DND-41 (cell line): ENCODE measurements at regions not wholly inside any gene's neighbourhood (a gene's known extent, or its start where the extent isn't known, plus 50 kb on each side); places are given as distances from the start of the nearest gene placed in this dataset.

Source experiments
- ATAC-seq: fragments of 200-7000 bp; cut with Tn5 transposase; 3 replicates; pipeline ENCODE4 v1.9.1; 2021; ENCODE audit warnings: low read depth; ENCODE audit not compliant: insufficient read depth
- DNase-seq: peaks from one replicate; pipeline ENCODE4 v3.0.0-alpha.2; 2020
- H2AFZ ChIP-seq: 2 replicates; pipeline ENCODE4 v1.6.0; 2012; ENCODE audit warnings: low read depth, low read length
- H3K27ac ChIP-seq: 2 replicates; pipeline ENCODE4 v1.5.1; 2012; ENCODE audit warnings: low read length, inconsistent platforms
- H3K27me3 ChIP-seq: fragments of 200-600 bp; sonication (generic); 2 replicates; pipeline ENCODE4 v1.6.0; 2012; ENCODE audit warnings: low read length, mild to moderate bottlenecking, inconsistent platforms; ENCODE audit not compliant: insufficient read depth, poor library complexity
- H3K36me3 ChIP-seq: 2 replicates; pipeline ENCODE4 v1.5.1; 2012; ENCODE audit warnings: low read length, inconsistent platforms; ENCODE audit not compliant: insufficient read depth
- H3K4me1 ChIP-seq: 2 replicates; pipeline ENCODE4 v1.5.1; 2012; ENCODE audit warnings: mild to moderate bottlenecking, low read length; ENCODE audit not compliant: insufficient read depth
- H3K4me2 ChIP-seq: 2 replicates; pipeline ENCODE4 v1.6.0; 2012; ENCODE audit warnings: mild to moderate bottlenecking, moderate library complexity, low read length, inconsistent platforms; ENCODE audit not compliant: insufficient read depth
- H3K4me3 ChIP-seq, 2 experiments: fragments of 200-600 bp in 1 of 2; shearing (Covaris generic) in 1 of 2; 2 replicates each; pipeline ENCODE4 v1.5.1; 2012 to 2016; ENCODE audit warnings: inconsistent platforms in 2 of 2, low read length in 2 of 2, mild to moderate bottlenecking in 2 of 2, low read depth in 1 of 2, moderate library complexity in 1 of 2
- H3K79me2 ChIP-seq: 2 replicates; pipeline ENCODE4 v1.6.0; 2012; ENCODE audit warnings: low read length, inconsistent platforms; ENCODE audit not compliant: insufficient read depth
- H3K9ac ChIP-seq: 2 replicates; pipeline ENCODE4 v1.6.0; 2012; ENCODE audit warnings: low read depth, mild to moderate bottlenecking, inconsistent platforms, low read length, moderate library complexity
- H3K9me3 ChIP-seq: 2 replicates; pipeline ENCODE4 v1.5.1; 2012; ENCODE audit warnings: low read length, moderate library complexity, mild to moderate bottlenecking, inconsistent platforms; ENCODE audit not compliant: insufficient read depth, severe bottlenecking
- H4K20me1 ChIP-seq: 2 replicates; pipeline ENCODE4 v1.6.0; 2012; ENCODE audit warnings: low read length; ENCODE audit not compliant: insufficient read depth
- EZH2 ChIP-seq: IDR thresholded peaks from 3 replicates; pipeline ENCODE4 v1.6.1; 2012; ENCODE audit warnings: borderline replicate concordance, low read depth, mild to moderate bottlenecking, moderate library complexity, low read length, inconsistent platforms; ENCODE audit not compliant: severe bottlenecking
- TF ChIP-seq, protein P1 (sequence below): IDR thresholded peaks from 2 replicates; pipeline ENCODE4 v1.5.1; 2012; ENCODE audit warnings: borderline replicate concordance, low read length, moderate library complexity, mild to moderate bottlenecking; ENCODE audit not compliant: poor library complexity, severe bottlenecking; ENCODE audit errors: extremely low read depth

DNA sequence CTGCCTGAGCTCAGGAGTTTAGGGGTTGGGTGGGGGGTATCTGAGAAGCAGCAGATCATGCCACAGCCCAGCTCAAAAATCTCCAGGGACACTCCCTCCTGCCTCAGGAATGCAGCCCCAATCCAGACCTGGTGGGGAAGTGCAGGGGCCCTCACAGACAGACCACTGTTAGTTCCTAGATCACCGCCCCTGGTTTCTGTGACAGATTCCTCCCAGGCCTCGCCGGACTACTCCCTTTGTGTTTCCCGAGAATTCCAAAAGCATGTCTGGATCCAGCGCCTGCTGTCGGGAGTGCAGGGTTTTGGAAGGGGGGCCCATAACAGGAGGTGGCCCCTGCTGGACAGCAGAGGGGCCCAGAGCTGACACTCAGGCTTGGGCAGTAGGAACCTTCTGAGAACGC, 74.5 kb downstream of the CTSL start:
- no peaks in the 10 kb centered on the region for H3K27me3 ChIP-seq
- no peaks in the 10 kb centered on the region for H3K79me2 ChIP-seq
- no peak overlapping the region for H3K4me2 ChIP-seq
- H3K36me3 ChIP-seq = no peaks in the 10 kb centered on the region
- no peaks in the 10 kb centered on the region for H4K20me1 ChIP-seq
- H2AFZ ChIP-seq = no peak overlapping the region
- H3K4me3 ChIP-seq = no peak overlapping the region
- no peak for DNase-seq
- no peaks in the 10 kb centered on the region for H3K9me3 ChIP-seq
- no peaks in the 10 kb centered on the region for H3K4me1 ChIP-seq
- TF ChIP-seq EZH2 = no peak
- TF ChIP-seq, protein P1, sequence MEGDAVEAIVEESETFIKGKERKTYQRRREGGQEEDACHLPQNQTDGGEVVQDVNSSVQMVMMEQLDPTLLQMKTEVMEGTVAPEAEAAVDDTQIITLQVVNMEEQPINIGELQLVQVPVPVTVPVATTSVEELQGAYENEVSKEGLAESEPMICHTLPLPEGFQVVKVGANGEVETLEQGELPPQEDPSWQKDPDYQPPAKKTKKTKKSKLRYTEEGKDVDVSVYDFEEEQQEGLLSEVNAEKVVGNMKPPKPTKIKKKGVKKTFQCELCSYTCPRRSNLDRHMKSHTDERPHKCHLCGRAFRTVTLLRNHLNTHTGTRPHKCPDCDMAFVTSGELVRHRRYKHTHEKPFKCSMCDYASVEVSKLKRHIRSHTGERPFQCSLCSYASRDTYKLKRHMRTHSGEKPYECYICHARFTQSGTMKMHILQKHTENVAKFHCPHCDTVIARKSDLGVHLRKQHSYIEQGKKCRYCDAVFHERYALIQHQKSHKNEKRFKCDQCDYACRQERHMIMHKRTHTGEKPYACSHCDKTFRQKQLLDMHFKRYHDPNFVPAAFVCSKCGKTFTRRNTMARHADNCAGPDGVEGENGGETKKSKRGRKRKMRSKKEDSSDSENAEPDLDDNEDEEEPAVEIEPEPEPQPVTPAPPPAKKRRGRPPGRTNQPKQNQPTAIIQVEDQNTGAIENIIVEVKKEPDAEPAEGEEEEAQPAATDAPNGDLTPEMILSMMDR = no peak
- ATAC-seq = no peak
- no peak overlapping the region for H3K9ac ChIP-seq
- no peak overlapping the region for H3K27ac ChIP-seq

DNA sequence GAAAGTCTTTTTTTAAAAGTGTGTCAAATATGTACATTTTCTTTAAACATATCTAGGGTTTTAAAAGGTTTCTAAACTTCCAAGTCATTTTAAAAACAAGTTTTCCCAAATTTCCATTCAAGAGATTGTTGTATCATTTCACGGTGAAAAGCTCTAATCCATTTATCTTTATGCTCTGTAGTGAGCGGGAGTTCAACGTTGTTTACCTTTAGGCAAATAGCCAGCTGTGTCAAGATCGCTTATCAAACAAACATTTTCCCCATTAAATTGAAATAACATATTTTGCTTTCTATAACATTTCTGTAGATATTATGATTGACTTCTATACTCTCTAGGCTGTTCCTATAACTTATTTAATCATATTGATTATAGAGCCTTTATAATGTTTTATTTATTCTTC, 75.1 kb downstream of the CTSL start:
- no peaks in the 10 kb centered on the region for H3K79me2 ChIP-seq
- no peaks in the 10 kb centered on the region for H4K20me1 ChIP-seq
- H3K9me3 ChIP-seq = no peaks in the 10 kb centered on the region
- DNase-seq (no peak), ATAC-seq (no peak)
- H3K36me3 ChIP-seq = no peaks in the 10 kb centered on the region
- TF ChIP-seq, protein P1 = no peak
- TF ChIP-seq EZH2 = no peak
- no peak overlapping the region for H3K4me3 ChIP-seq
- no peak overlapping the region for H3K4me2 ChIP-seq
- H3K9ac ChIP-seq = no peak overlapping the region
- no peaks in the 10 kb centered on the region for H3K27me3 ChIP-seq
- no peak overlapping the region for H2AFZ ChIP-seq
- H3K4me1 ChIP-seq = no peaks in the 10 kb centered on the region
- H3K27ac ChIP-seq = no peak overlapping the region

DNA sequence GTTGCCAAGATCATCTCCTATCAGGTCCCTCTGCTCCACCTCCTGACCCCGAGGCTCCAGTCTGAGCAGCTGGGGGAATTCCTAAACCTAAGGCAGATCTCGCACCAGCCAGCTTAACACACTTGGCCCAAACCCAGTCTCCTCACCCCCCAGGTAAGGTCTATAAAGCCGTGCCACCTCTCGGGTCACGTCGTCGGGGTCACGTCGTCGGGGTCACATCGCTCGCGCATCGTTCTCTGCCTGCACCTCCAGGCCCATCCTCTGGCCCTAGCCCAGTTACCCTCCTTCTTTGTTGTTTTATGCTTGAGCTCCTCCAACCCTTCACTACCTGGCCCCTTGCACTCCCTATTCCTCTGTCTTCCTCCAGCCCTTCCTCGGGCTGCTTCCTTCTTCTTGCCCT, 77.2 kb downstream of the CTSL start:
- H4K20me1 ChIP-seq = no peaks in the 10 kb centered on the region
- no peaks in the 10 kb centered on the region for H3K9me3 ChIP-seq
- H3K27me3 ChIP-seq = no peaks in the 10 kb centered on the region
- H3K27ac ChIP-seq = no peak overlapping the region
- no peaks in the 10 kb centered on the region for H3K36me3 ChIP-seq
- no peak for DNase-seq
- no peak for ATAC-seq
- H3K4me2 ChIP-seq = no peak overlapping the region
- no peaks in the 10 kb centered on the region for H3K79me2 ChIP-seq
- TF ChIP-seq EZH2 = no peak
- TF ChIP-seq, protein P1 = no peak
- no peaks in the 10 kb centered on the region for H3K4me1 ChIP-seq
- no peak overlapping the region for H3K4me3 ChIP-seq
- H2AFZ ChIP-seq = no peak overlapping the region
- no peak overlapping the region for H3K9ac ChIP-seq

DNA sequence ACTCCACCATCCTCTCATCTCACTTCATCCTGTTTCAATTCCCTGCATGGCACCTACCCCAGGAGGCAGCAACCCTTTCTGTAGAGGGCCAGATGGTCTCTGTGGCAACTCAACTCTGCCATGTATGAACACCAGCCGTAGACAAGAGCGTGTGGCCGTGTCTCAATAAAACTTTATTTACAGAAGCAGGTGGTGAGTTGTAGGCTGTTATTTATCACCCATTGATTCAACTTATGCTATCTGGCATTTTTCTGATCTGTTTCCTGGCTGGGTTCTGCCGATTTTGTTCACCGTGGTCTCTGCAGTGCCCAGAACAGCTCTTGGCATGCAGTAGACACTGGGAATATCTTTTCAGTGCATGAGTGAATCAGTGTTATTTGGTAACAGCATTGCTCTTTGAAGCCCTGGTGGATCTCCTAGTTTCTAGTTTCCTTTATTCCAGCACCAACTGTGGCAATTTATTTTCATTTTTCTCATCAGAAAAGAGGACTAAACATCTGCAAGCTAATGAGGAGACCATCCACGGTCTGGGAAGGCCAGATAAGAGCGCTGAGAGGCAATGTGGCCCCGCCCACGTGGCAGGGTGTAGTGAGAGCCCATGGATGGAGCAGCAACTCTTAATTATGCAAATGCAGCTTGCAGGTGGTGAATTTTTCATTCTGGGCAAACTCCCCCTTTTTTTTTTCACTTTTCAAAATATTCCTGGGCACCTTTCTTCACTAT, 77.9 kb downstream of the CTSL start:
- no peaks in the 10 kb centered on the region for H3K36me3 ChIP-seq
- no peak overlapping the region for H2AFZ ChIP-seq
- H3K4me3 ChIP-seq = no peak overlapping the region
- no peak for ATAC-seq
- DNase-seq = no peak
- H3K4me2 ChIP-seq = no peak overlapping the region
- H3K9ac ChIP-seq = no peak overlapping the region
- H3K9me3 ChIP-seq = no peaks in the 10 kb centered on the region
- H4K20me1 ChIP-seq = no peaks in the 10 kb centered on the region
- H3K79me2 ChIP-seq = no peaks in the 10 kb centered on the region
- TF ChIP-seq EZH2 = no peak
- TF ChIP-seq, protein P1 = no peak
- H3K27ac ChIP-seq = no peak overlapping the region
- no peaks in the 10 kb centered on the region for H3K4me1 ChIP-seq
- H3K27me3 ChIP-seq = no peaks in the 10 kb centered on the region
